Natural killer cell (primary cell): ENCODE measurements at regions not wholly inside any gene's neighbourhood (a gene's known extent, or its start where the extent isn't known, plus 50 kb on each side); places are given as distances from the start of the nearest gene placed in this dataset.

Experiments used
- ATAC-seq, 3 donors: fragments of 150-1000 bp in 2 of 3; fragments of 200-7000 bp in 1 of 3; cut with Tn5 transposase; 1 replicate in 1 of 3; 2 replicates in 2 of 3; pipeline ENCODE4 v1.10.0; 2021; ENCODE audit warnings: mild to moderate bottlenecking in 2 of 3, moderate library complexity in 2 of 3
- DNase-seq, 2 donors: peaks; one replicate each; pipeline versions ENCODE4 v3.0.0 to v3.0.0-alpha.2; 2013 to 2021; ENCODE audit warnings: mixed read lengths in 1 of 2
- H3K27ac ChIP-seq: one replicate; pipeline ENCODE4 v1.5.1; 2013; ENCODE audit warnings: mild to moderate bottlenecking, low read length
- H3K27me3 ChIP-seq: one replicate; pipeline ENCODE4 v1.6.1; 2013; ENCODE audit warnings: low read length; ENCODE audit not compliant: control insufficient read depth, insufficient read depth
- H3K36me3 ChIP-seq: one replicate; pipeline ENCODE4 v1.6.1; 2013; ENCODE audit warnings: low read length; ENCODE audit not compliant: control insufficient read depth, insufficient read depth
- H3K4me1 ChIP-seq: one replicate; pipeline ENCODE4 v1.6.1; 2013; ENCODE audit warnings: low read length; ENCODE audit not compliant: control insufficient read depth, insufficient read depth
- H3K4me3 ChIP-seq: one replicate; pipeline ENCODE4 v1.5.1; 2013; ENCODE audit warnings: low read length
- H3K9me3 ChIP-seq: one replicate; pipeline ENCODE4 v1.6.1; 2013; ENCODE audit warnings: low read length; ENCODE audit not compliant: control insufficient read depth, insufficient read depth
- H3K27ac Mint-ChIP-seq, 2 donors: one replicate each; pipeline ENCODE4 v1.8.0; 2022; ENCODE audit warnings: mild to moderate bottlenecking in 2 of 2, mixed read lengths in 2 of 2, moderate library complexity in 1 of 2
- H3K27me3 Mint-ChIP-seq, 2 donors: one replicate each; pipeline ENCODE4 v1.8.0; 2022; ENCODE audit warnings: low read depth in 2 of 2, mixed read lengths in 2 of 2
- H3K36me3 Mint-ChIP-seq: one replicate; pipeline ENCODE4 v1.8.0; 2022; ENCODE audit warnings: mixed read lengths
- H3K4me1 Mint-ChIP-seq, 2 donors: one replicate each; pipeline ENCODE4 v1.8.0; 2022; ENCODE audit warnings: mixed read lengths in 2 of 2
- H3K4me3 Mint-ChIP-seq: one replicate; pipeline ENCODE4 v1.8.0; 2022; ENCODE audit warnings: mild to moderate bottlenecking, moderate library complexity, mixed read lengths
- H3K9me3 Mint-ChIP-seq, 2 donors: one replicate each; pipeline ENCODE4 v1.8.0; 2022; ENCODE audit warnings: mixed read lengths in 2 of 2
- CTCF ChIP-seq: fragments of 200-600 bp; IDR thresholded peaks from one replicate; pipeline ENCODE4 v1.8.0; 2022; ENCODE audit warnings: antibody characterized with exemption
- WGBS: methylation state at CpG from one replicate; pipeline ENCODE4 v1.1.7; 2013; ENCODE audit warnings: missing lambda C conversion rate; ENCODE audit not compliant: insufficient coverage; 5-methylcytosine and 5-hydroxymethylcytosine counted together
- intact Hi-C: fragments of 100-400 bp; cut with micrococcal nuclease; formaldehyde crosslinking; loops from one replicate; pipeline ENCODE4 v1.14.2; 2022

- DNase-seq: peak in 1 of 2 donors; percentile 9
- Histone ChIP-seq H3K4me1 (no peaks in the 10 kb centered on the region), H3K36me3 (no peaks in the 10 kb centered on the region), H3K9me3 (no peaks in the 10 kb centered on the region), H3K4me3 (no peak overlapping the region), H3K27me3 (no peaks in the 10 kb centered on the region), H3K27ac (no peak overlapping the region)
- no peaks in the 10 kb centered on the region for H3K27me3 Mint-ChIP-seq
- TF ChIP-seq CTCF: no peak
- ATAC-seq: no peak
- H3K4me1 Mint-ChIP-seq: no peaks in the 10 kb centered on the region
- WGBS: no CpG with 5 or more reads among the region's 3 CpGs
- intact Hi-C loops: no loop called here
- no peak overlapping the region for H3K4me3 Mint-ChIP-seq
- H3K9me3 Mint-ChIP-seq: no peaks in the 10 kb centered on the region
- H3K36me3 Mint-ChIP-seq: no peaks in the 10 kb centered on the region
- no peak overlapping the region for H3K27ac Mint-ChIP-seq
Observed at GRCh38 chr4:138938366-138938690, 77.3 kb upstream of the NOCT start.

- no peaks in the 10 kb centered on the region for H3K9me3 Mint-ChIP-seq
- ATAC-seq: no peak
- WGBS: 60% methylated on average over 1 of the region's 4 CpGs
Observed at GRCh38 chr4:138935135-138935807, 80.3 kb upstream of the NOCT start.

GRCh38 chr4:138927072-138927471 is 88.5 kb upstream of the NOCT start:
- intact Hi-C loops: no loop called here
- Mint-ChIP-seq H3K27me3 (no peaks in the 10 kb centered on the region), H3K4me1 (no peaks in the 10 kb centered on the region), H3K4me3 (no peak overlapping the region), H3K27ac (no peak overlapping the region), H3K9me3 (no peaks in the 10 kb centered on the region), H3K36me3 (no peaks in the 10 kb centered on the region)
- TF ChIP-seq CTCF: no peak
- Histone ChIP-seq H3K36me3 (no peaks in the 10 kb centered on the region), H3K27me3 (no peaks in the 10 kb centered on the region), H3K4me3 (no peak overlapping the region), H3K4me1 (no peaks in the 10 kb centered on the region), H3K27ac (no peak overlapping the region), H3K9me3 (no peaks in the 10 kb centered on the region)
- no peak for DNase-seq
- no peak for ATAC-seq

More at GRCh38 chr4:138935135-138935807, 80.3 kb upstream of the NOCT start:
- no peak for DNase-seq
- H3K4me3 Mint-ChIP-seq: no peak overlapping the region
- H3K36me3 Mint-ChIP-seq: no peaks in the 10 kb centered on the region
- Histone ChIP-seq H3K27me3 (no peaks in the 10 kb centered on the region), H3K36me3 (no peaks in the 10 kb centered on the region), H3K4me1 (no peaks in the 10 kb centered on the region), H3K4me3 (no peak overlapping the region), H3K9me3 (no peaks in the 10 kb centered on the region), H3K27ac (no peak overlapping the region)
- H3K27me3 Mint-ChIP-seq: no peaks in the 10 kb centered on the region
- no peaks in the 10 kb centered on the region for H3K4me1 Mint-ChIP-seq
- intact Hi-C loops: no loop called here
- TF ChIP-seq CTCF: no peak
- H3K27ac Mint-ChIP-seq: no peak overlapping the region

- Histone ChIP-seq H3K9me3 (no peaks in the 10 kb centered on the region), H3K4me1 (no peaks in the 10 kb centered on the region), H3K27ac (no peak overlapping the region), H3K4me3 (no peak overlapping the region), H3K36me3 (no peaks in the 10 kb centered on the region), H3K27me3 (no peaks in the 10 kb centered on the region)
- H3K4me1 Mint-ChIP-seq: no peaks in the 10 kb centered on the region
- WGBS: 93% methylated on average over 2 of the region's 3 CpGs
- ATAC-seq (no peak), DNase-seq (no peak)
- no peaks in the 10 kb centered on the region for H3K9me3 Mint-ChIP-seq
- intact Hi-C loops: no loop called here
- no peak for TF ChIP-seq CTCF
- no peaks in the 10 kb centered on the region for H3K36me3 Mint-ChIP-seq
- no peak overlapping the region for H3K27ac Mint-ChIP-seq
- H3K4me3 Mint-ChIP-seq: no peak overlapping the region
- peaks cover 0 to 2% of the 10 kb centered on the region in 2 donors for H3K27me3 Mint-ChIP-seq
Observed at GRCh38 chr4:138925495-138925894, 90.1 kb upstream of the NOCT start.
